IMR-90 (cell line): ENCODE measurements at regions not wholly inside any gene's neighbourhood (a gene's known extent, or its start where the extent isn't known, plus 50 kb on each side); places are given as distances from the start of the nearest gene placed in this dataset.
"Not testable (repeated sequence)": the region's sequence is repeated elsewhere in the genome, so short reads cannot be mapped to it uniquely, and the experiment has no call there.

Experiments used
- ATAC-seq: fragments of 200-7000 bp; cut with Tn5 transposase; 2 replicates; pipeline ENCODE4 v1.9.1; 2020; ENCODE audit warnings: low read depth, mild to moderate bottlenecking, moderate library complexity
- BruUV-seq: library from RNA; stranded (reverse); fragments of 400-500 nt; replicated peaks from 2 replicates; lab custom pipeline; 2021; lab: Mats Ljungman, UMichigan
- CTCF ChIA-PET: fragments of 300-600 bp; formaldehyde crosslinking; extraction: SDS; loops from one replicate; lab custom pipeline; 2021; ENCODE audit warnings: antibody characterized with exemption; lab: Yijun Ruan, JAX
- POLR2A ChIA-PET: fragments of 300-600 bp; sonication (Branson Sonifier 250); formaldehyde crosslinking; loops from one replicate; lab custom pipeline; 2022; ENCODE audit warnings: antibody characterized with exemption; ENCODE audit not compliant: unreplicated experiment; lab: Charles Lee
- DNase-seq: peaks from one replicate; pipeline ENCODE4 v3.0.0; 2013
- H2AFZ ChIP-seq: replicated peaks from 2 replicates; pipeline ENCODE3; 2013; ENCODE audit warnings: low read length, mild to moderate bottlenecking; ENCODE audit not compliant: poor library complexity
- H2AK5ac ChIP-seq: 2 replicates; pipeline ENCODE4 v1.6.1; 2013; ENCODE audit warnings: low read depth, low read length, inconsistent platforms
- H2AK9ac ChIP-seq: replicated peaks from 2 replicates; pipeline ENCODE3; 2013; ENCODE audit warnings: mild to moderate bottlenecking, low read depth, low read length, moderate library complexity; ENCODE audit not compliant: poor library complexity
- H2BK120ac ChIP-seq: 2 replicates; pipeline ENCODE4 v1.6.1; 2013; ENCODE audit warnings: low read depth, low read length, inconsistent platforms
- H2BK15ac ChIP-seq: 3 replicates; pipeline ENCODE4 v1.6.1; 2013; ENCODE audit warnings: low read depth, low read length, inconsistent platforms
- H2BK20ac ChIP-seq: 2 replicates; pipeline ENCODE4 v1.6.1; 2013; ENCODE audit warnings: low read depth, mild to moderate bottlenecking, inconsistent platforms, low read length, moderate library complexity
- H2BK5ac ChIP-seq: 2 replicates; pipeline ENCODE4 v1.6.1; 2013; ENCODE audit warnings: mild to moderate bottlenecking, low read depth, low read length, inconsistent platforms; ENCODE audit not compliant: poor library complexity, severe bottlenecking
- H3K14ac ChIP-seq: replicated peaks from 2 replicates; pipeline ENCODE4 v1.6.1; 2013; ENCODE audit warnings: low read depth, low read length, inconsistent platforms
- H3K18ac ChIP-seq: 2 replicates; pipeline ENCODE4 v1.6.1; 2013; ENCODE audit warnings: low read depth, low read length, control low read depth
- H3K23ac ChIP-seq: 2 replicates; pipeline ENCODE4 v1.6.1; 2013; ENCODE audit warnings: low read depth, low read length, inconsistent platforms
- H3K27ac ChIP-seq: 2 replicates; pipeline ENCODE4 v1.5.1; 2013; ENCODE audit warnings: mild to moderate bottlenecking, control low read depth, low read length; ENCODE audit not compliant: insufficient read depth
- H3K27me3 ChIP-seq: 2 replicates; pipeline ENCODE4 v1.6.1; 2013; ENCODE audit warnings: low read length; ENCODE audit not compliant: control insufficient read depth, insufficient read depth
- H3K36me3 ChIP-seq: 2 replicates; pipeline ENCODE4 v1.6.1; 2013; ENCODE audit warnings: low read length, mixed read lengths; ENCODE audit not compliant: control insufficient read depth, insufficient read depth
- H3K4ac ChIP-seq: 2 replicates; pipeline ENCODE4 v1.6.1; 2013; ENCODE audit warnings: low read depth, low read length, inconsistent platforms
- H3K4me1 ChIP-seq: 2 replicates; pipeline ENCODE4 v1.6.1; 2013; ENCODE audit warnings: low read length, mixed read lengths; ENCODE audit not compliant: control insufficient read depth, insufficient read depth
- H3K4me2 ChIP-seq: 2 replicates; pipeline ENCODE4 v1.6.1; 2013; ENCODE audit warnings: low read depth, mild to moderate bottlenecking, control low read depth, low read length, moderate library complexity
- H3K4me3 ChIP-seq: 2 replicates; pipeline ENCODE4 v1.5.1; 2013; ENCODE audit warnings: low read depth, mild to moderate bottlenecking, control low read depth, low read length, moderate library complexity; ENCODE audit not compliant: insufficient read depth
- H3K56ac ChIP-seq: 2 replicates; pipeline ENCODE4 v1.6.1; 2013; ENCODE audit warnings: low read length, inconsistent platforms; ENCODE audit not compliant: insufficient read depth; ENCODE audit errors: extremely low read depth
- H3K79me1 ChIP-seq, 2 experiments: 2 replicates each; pipeline ENCODE4 v1.6.1; 2013; ENCODE audit warnings: low read length in 2 of 2, inconsistent platforms in 1 of 2, low read depth in 1 of 2
- H3K9ac ChIP-seq: 2 replicates; pipeline ENCODE4 v1.6.1; 2013; ENCODE audit warnings: low read depth, low read length, control low read depth
- H3K9me1 ChIP-seq: 2 replicates; pipeline ENCODE4 v1.6.1; 2013; ENCODE audit warnings: low read length, inconsistent platforms; ENCODE audit not compliant: insufficient read depth
- H3K9me3 ChIP-seq: 2 replicates; pipeline ENCODE4 v1.6.1; 2013; ENCODE audit warnings: low read length; ENCODE audit not compliant: control insufficient read depth, insufficient read depth
- H4K20me1 ChIP-seq: 2 replicates; pipeline ENCODE4 v1.6.1; 2013; ENCODE audit warnings: low read length, inconsistent platforms; ENCODE audit not compliant: insufficient read depth
- H4K5ac ChIP-seq: 2 replicates; pipeline ENCODE4 v1.6.1; 2013; ENCODE audit warnings: mild to moderate bottlenecking, low read depth, low read length, control low read depth
- H4K8ac ChIP-seq, 2 experiments: 2 replicates each; pipeline ENCODE4 v1.6.1; 2013; ENCODE audit warnings: low read depth in 2 of 2, low read length in 2 of 2, control low read depth in 1 of 2, inconsistent platforms in 1 of 2
- H4K91ac ChIP-seq: 2 replicates; pipeline ENCODE4 v1.6.1; 2013; ENCODE audit warnings: low read depth, low read length, inconsistent platforms; ENCODE audit not compliant: insufficient read depth
- WGBS, 2 experiments: methylation state at CpG; one replicate each; pipeline versions ENCODE4 v1.1.5 to v1.1.7; 2013; ENCODE audit warnings: missing lambda C conversion rate in 2 of 2; ENCODE audit not compliant: insufficient read length in 1 of 2; ENCODE audit errors: extremely low coverage in 2 of 2; 5-methylcytosine and 5-hydroxymethylcytosine counted together
- dilution Hi-C: fragments of 300-500 bp; cut with HindIII; formaldehyde crosslinking; loops from one replicate; pipeline ENCODE4 v1.14.3; 2018; ENCODE audit warnings: low sequenced_read_pairs; ENCODE audit not compliant: unreplicated experiment
- in situ Hi-C: fragments of 300-500 bp; cut with MboI; formaldehyde crosslinking; loops from 3 replicates; pipeline ENCODE4 v1.14.3; 2019; ENCODE audit warnings: low sequenced_read_pairs, inconsistent platforms, mixed read lengths
- intact Hi-C: fragments of 100-400 bp; cut with micrococcal nuclease; formaldehyde crosslinking; loops from 2 replicates; pipeline ENCODE4 v1.10.0; 2022

DNA sequence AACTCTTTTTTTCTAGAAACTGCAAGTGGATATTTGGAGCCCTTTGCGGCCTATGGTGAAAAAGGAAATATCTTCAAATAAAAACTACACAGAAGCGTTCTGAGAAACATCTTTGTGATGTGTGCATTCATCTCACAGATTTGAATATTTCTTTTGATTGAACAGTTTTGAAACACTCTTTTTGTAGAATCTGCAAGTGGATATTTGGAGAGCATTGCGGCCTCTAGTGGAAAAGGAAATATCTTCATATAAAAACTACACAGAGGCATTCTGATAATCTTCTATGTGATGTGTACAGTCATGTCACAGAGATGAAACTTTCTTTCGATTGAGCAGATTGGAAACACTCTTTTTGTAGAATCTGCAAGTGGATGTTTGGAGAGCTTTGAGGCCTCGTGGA is 1833.6 kb downstream of the UQCRFS1 start:
- H3K23ac ChIP-seq, H3K79me1 ChIP-seq, H4K8ac ChIP-seq, H3K27me3 ChIP-seq, H2AFZ ChIP-seq, H3K36me3 ChIP-seq, H3K4ac ChIP-seq, H2AK9ac ChIP-seq, dilution Hi-C loops, ATAC-seq, BruUV-seq, H3K4me3 ChIP-seq, H4K20me1 ChIP-seq, POLR2A ChIA-PET, H2BK5ac ChIP-seq, H3K4me1 ChIP-seq, H3K14ac ChIP-seq, H4K91ac ChIP-seq, H3K9me1 ChIP-seq, in situ Hi-C loops, H3K56ac ChIP-seq, DNase-seq, H2BK120ac ChIP-seq, H3K9ac ChIP-seq, H4K5ac ChIP-seq, H2BK20ac ChIP-seq, H3K9me3 ChIP-seq, H3K27ac ChIP-seq, H3K18ac ChIP-seq, H2AK5ac ChIP-seq, H2BK15ac ChIP-seq, H3K4me2 ChIP-seq, intact Hi-C loops: not testable (repeated sequence)
- CTCF ChIA-PET, result interaction anchor here (1.1 kb wide), 1 partner anchor 20 kb away, joined by 3 read pairs; no protein-coding TSS in a partner anchor
- 0% methylated on average over 1 of the region's 5 CpGs; no CpG with 5 or more reads in 1 of the 2 experiments for WGBS, 2 experiments

DNA sequence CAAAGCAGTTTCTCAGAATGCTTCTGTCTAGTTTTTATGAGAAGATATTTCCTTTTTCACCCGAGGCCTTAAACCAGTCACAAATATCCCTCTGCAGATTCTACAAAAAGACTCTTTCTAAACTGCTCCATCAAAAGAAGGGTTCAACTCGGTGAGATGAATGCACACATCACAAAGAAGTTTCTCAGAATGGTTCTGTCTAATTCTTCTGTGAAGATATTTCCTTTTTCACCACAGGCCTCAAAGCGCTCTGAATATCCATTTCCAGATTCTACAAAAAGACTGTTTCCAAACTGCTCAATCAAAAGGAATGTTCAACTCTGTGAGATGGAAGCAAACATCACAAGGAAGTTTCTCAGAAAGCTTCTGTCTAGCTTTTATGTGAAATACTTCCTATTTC is 1843.3 kb downstream of the UQCRFS1 start:
- H2AK9ac ChIP-seq, POLR2A ChIA-PET, H3K9me3 ChIP-seq, H3K9me1 ChIP-seq, H2BK5ac ChIP-seq, H4K91ac ChIP-seq, H3K4me2 ChIP-seq, intact Hi-C loops, H3K27ac ChIP-seq, H3K9ac ChIP-seq, H4K8ac ChIP-seq, H4K20me1 ChIP-seq, BruUV-seq, H3K4ac ChIP-seq, H3K4me3 ChIP-seq, H3K79me1 ChIP-seq, H3K36me3 ChIP-seq, H3K14ac ChIP-seq, in situ Hi-C loops, H2BK15ac ChIP-seq, H4K5ac ChIP-seq, H3K27me3 ChIP-seq, dilution Hi-C loops, H3K23ac ChIP-seq, H2BK20ac ChIP-seq, CTCF ChIA-PET, ATAC-seq, H3K56ac ChIP-seq, H2AK5ac ChIP-seq, H3K18ac ChIP-seq, H2BK120ac ChIP-seq, H2AFZ ChIP-seq, H3K4me1 ChIP-seq, DNase-seq: not testable (repeated sequence)
- WGBS, 2 experiments, result 50% methylated on average over 1 of the region's 3 CpGs; no CpG with 5 or more reads in 1 of the 2 experiments
